ENCODE measurements at regions not wholly inside any gene's neighbourhood (a gene's known extent, or its start where the extent isn't known, plus 50 kb on each side); places are given as distances from the start of the nearest gene placed in this dataset.

DNA sequence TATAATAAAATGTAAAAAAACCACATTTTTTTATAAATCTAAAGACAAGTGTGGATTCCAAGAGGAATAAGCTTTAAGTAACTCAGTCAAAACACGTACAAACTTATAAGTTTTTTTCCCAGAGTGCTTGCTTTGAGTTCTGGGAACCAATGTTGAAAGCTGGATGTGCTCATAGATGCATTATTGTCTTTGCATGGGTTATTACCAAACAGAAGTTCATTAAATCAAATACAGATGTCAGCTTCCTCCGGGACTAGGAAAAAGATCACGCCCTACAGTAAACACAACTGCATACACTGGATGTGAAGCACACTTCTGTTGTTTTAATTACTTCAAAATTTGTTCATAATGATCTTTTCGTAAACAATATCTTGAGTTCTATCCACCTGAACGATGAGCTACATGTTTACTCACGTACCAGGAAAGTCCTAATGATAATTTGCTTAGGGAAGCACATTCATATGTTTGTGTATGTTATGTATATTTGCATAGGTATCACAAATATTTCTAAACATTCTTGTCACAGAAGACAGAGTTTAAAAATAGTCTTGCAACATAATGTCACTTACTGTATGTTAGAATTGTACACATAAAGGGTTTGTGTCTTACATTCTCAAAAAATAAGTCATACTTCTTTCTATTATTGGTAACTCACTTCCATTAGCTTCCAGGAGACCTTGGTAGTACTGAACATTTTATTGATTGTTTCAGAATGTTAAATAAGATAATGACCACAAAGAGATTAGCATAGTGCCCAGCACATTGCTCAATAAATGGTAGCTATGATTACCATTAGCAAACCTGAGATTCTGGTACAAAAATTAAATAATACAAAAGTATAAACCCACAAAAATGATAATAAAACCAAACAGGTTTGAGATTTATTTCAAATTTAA, 427.4 kb downstream of the CETN3 start:
- no peaks in the 10 kb centered on the region for H3K36me3 ChIP-seq (replicated peaks in 1 of 2; ENCODE audit: control insufficient read depth in 2 of 2, insufficient read depth in 2 of 2, low read length in 2 of 2)
- H3K4me3 ChIP-seq (ENCODE audit: low read length in 2 of 2), result no peak overlapping the region

DNA sequence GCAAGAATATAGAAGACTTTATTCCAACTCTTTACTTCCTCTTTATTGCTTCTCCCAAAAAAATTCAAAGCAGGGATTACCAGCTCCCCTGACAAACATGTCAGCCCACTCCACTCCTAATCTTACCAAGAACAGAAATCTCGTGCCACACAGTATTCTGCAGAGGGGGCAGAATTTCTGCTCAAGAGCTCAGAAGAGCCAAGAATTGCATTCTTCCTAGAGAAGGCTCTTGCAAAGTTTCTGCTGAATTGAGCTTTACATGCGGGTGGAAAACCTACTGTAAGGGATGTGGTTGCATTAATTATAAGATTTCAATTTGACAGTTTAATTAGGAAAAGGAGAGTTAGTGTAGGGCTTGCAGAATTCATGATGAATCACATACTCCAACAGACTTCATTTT, 428.5 kb downstream of the CETN3 start:
- WGBS, 2 donors (ENCODE audit: extremely low coverage in 2 of 2, insufficient read length in 2 of 2, insufficient replicate concordance in 1 of 2), result no CpG with 5 or more reads among the region's 2 CpGs
- Histone ChIP-seq H2AK5ac (ENCODE audit: low read depth, low read length) (no peak overlapping the region), H2BK120ac (ENCODE audit: low read depth, low read length) (no peak overlapping the region), H3K79me1 (ENCODE audit: low read depth, low read length) (no peaks in the 10 kb centered on the region), H3K4me1 (ENCODE audit: control insufficient read depth in 2 of 2, insufficient read depth in 1 of 2, low read depth in 1 of 2, low read length in 2 of 2) (no peaks in the 10 kb centered on the region), H2BK15ac (ENCODE audit: low read length) (no peak overlapping the region), H3K23ac (ENCODE audit: low read depth, low read length, poor library complexity) (no peak overlapping the region), H3K4me2 (ENCODE audit: insufficient read depth, low read length, poor library complexity, severe bottlenecking) (no peak overlapping the region), H3K9me3 (replicated peaks in 1 of 2; ENCODE audit: control insufficient read depth in 2 of 2, insufficient read depth in 1 of 2, low read depth in 1 of 2, low read length in 2 of 2) (no peaks in the 10 kb centered on the region), H3K4me3 (ENCODE audit: low read length in 2 of 2) (no peak overlapping the region), H4K8ac (ENCODE audit: low read depth, low read length) (no peak overlapping the region), H3K4ac (ENCODE audit: low read length) (no peak overlapping the region), H3K27ac (replicated peaks; ENCODE audit: low read length) (no peak overlapping the region), H3K14ac (ENCODE audit: low read length) (no peak overlapping the region), H3K18ac (ENCODE audit: low read length) (no peak overlapping the region), H2AFZ (ENCODE audit: low read length) (no peak overlapping the region), H2BK12ac (ENCODE audit: low read length) (no peak overlapping the region), H3K36me3 (replicated peaks in 1 of 2; ENCODE audit: control insufficient read depth in 2 of 2, insufficient read depth in 2 of 2, low read length in 2 of 2) (no peaks in the 10 kb centered on the region), H3K9ac (ENCODE audit: low read depth, low read length, poor library complexity) (no peak overlapping the region), H4K91ac (ENCODE audit: low read depth, low read length, poor library complexity) (no peak overlapping the region), H3K27me3 (ENCODE audit: control insufficient read depth in 3 of 3, insufficient read depth in 3 of 3, low read depth in 1 of 3, low read length in 3 of 3) (no peaks in the 10 kb centered on the region), H2BK5ac (ENCODE audit: low read length) (no peak overlapping the region)
- no peak for DNase-seq (ENCODE audit: low spot score)

More for the DNA sequence above, 427.4 kb downstream of the CETN3 start:
- no peaks in the 10 kb centered on the region for H3K4me1 ChIP-seq (ENCODE audit: control insufficient read depth in 2 of 2, insufficient read depth in 1 of 2, low read depth in 1 of 2, low read length in 2 of 2)
- no peak overlapping the region for H4K91ac ChIP-seq (ENCODE audit: low read depth, low read length, poor library complexity)
- H3K18ac ChIP-seq (ENCODE audit: low read length), result no peak overlapping the region
- no peaks in the 10 kb centered on the region for H3K9me3 ChIP-seq (replicated peaks in 1 of 2; ENCODE audit: control insufficient read depth in 2 of 2, insufficient read depth in 1 of 2, low read depth in 1 of 2, low read length in 2 of 2)
- no peak overlapping the region for H2BK15ac ChIP-seq (ENCODE audit: low read length)
- no peak overlapping the region for H2AK5ac ChIP-seq (ENCODE audit: low read depth, low read length)
- no peaks in the 10 kb centered on the region for H3K27me3 ChIP-seq (ENCODE audit: control insufficient read depth in 3 of 3, insufficient read depth in 3 of 3, low read depth in 1 of 3, low read length in 3 of 3)
- H2AFZ ChIP-seq (ENCODE audit: low read length), result no peak overlapping the region
- H2BK5ac ChIP-seq (ENCODE audit: low read length), result no peak overlapping the region
- no peak overlapping the region for H2BK12ac ChIP-seq (ENCODE audit: low read length)
- H3K79me1 ChIP-seq (ENCODE audit: low read depth, low read length), result no peaks in the 10 kb centered on the region
- no peak overlapping the region for H3K23ac ChIP-seq (ENCODE audit: low read depth, low read length, poor library complexity)
- H3K4me2 ChIP-seq (ENCODE audit: insufficient read depth, low read length, poor library complexity, severe bottlenecking), result no peak overlapping the region
- DNase-seq (ENCODE audit: low spot score), result no peak
- H2BK120ac ChIP-seq (ENCODE audit: low read depth, low read length), result no peak overlapping the region
- WGBS, 2 donors (ENCODE audit: extremely low coverage in 2 of 2, insufficient read length in 2 of 2, insufficient replicate concordance in 1 of 2), result no CpG with 5 or more reads among the region's 6 CpGs
- no peak overlapping the region for H3K14ac ChIP-seq (ENCODE audit: low read length)
- H3K9ac ChIP-seq (ENCODE audit: low read depth, low read length, poor library complexity), result no peak overlapping the region
- H4K8ac ChIP-seq (ENCODE audit: low read depth, low read length), result no peak overlapping the region
- H3K27ac ChIP-seq (replicated peaks; ENCODE audit: low read length), result no peak overlapping the region
- no peak overlapping the region for H3K4ac ChIP-seq (ENCODE audit: low read length)

DNA sequence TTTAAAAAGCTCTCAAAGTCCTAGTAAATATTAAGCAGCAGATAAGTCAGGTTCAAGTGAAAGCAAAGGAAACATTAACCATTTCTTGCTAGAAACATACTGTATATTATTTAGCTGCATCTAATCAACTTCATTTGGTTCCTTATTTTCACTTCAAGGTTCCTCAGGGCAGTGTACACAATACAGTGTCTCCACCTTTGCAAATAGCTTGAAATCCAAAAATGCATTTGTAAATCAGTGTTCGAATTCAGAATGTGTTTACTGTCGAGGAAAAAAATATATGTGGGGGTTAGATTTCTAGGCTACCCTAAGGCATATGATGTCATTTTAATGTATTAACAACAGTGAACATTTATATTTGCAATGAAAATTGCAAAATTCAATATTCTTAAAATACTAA, 436.0 kb downstream of the CETN3 start:
- no peaks in the 10 kb centered on the region for H3K36me3 ChIP-seq (replicated peaks in 1 of 2; ENCODE audit: control insufficient read depth in 2 of 2, insufficient read depth in 2 of 2, low read length in 2 of 2)
- no peak overlapping the region for H3K4me3 ChIP-seq (ENCODE audit: low read length in 2 of 2)
- H2BK120ac ChIP-seq (ENCODE audit: low read depth, low read length), result no peak overlapping the region
- H3K4ac ChIP-seq (ENCODE audit: low read length), result no peak overlapping the region
- no peak overlapping the region for H2AK5ac ChIP-seq (ENCODE audit: low read depth, low read length)
- no CpG with 5 or more reads among the region's 2 CpGs for WGBS, 2 donors (ENCODE audit: extremely low coverage in 2 of 2, insufficient read length in 2 of 2, insufficient replicate concordance in 1 of 2)
- H3K4me1 ChIP-seq (ENCODE audit: control insufficient read depth in 2 of 2, insufficient read depth in 1 of 2, low read depth in 1 of 2, low read length in 2 of 2), result peaks cover 0 to 1% of the 10 kb centered on the region in 2 donors
- no peak overlapping the region for H2BK12ac ChIP-seq (ENCODE audit: low read length)
- no peaks in the 10 kb centered on the region for H3K27me3 ChIP-seq (ENCODE audit: control insufficient read depth in 3 of 3, insufficient read depth in 3 of 3, low read depth in 1 of 3, low read length in 3 of 3)
- no peak overlapping the region for H2BK5ac ChIP-seq (ENCODE audit: low read length)
- H2AFZ ChIP-seq (ENCODE audit: low read length), result peak overlapping the region; percentile 35
- H4K91ac ChIP-seq (ENCODE audit: low read depth, low read length, poor library complexity), result no peak overlapping the region
- no peak overlapping the region for H4K8ac ChIP-seq (ENCODE audit: low read depth, low read length)
- no peak overlapping the region for H2BK15ac ChIP-seq (ENCODE audit: low read length)
- no peak overlapping the region for H3K9ac ChIP-seq (ENCODE audit: low read depth, low read length, poor library complexity)
- H3K79me1 ChIP-seq (ENCODE audit: low read depth, low read length), result no peaks in the 10 kb centered on the region
- no peak overlapping the region for H3K18ac ChIP-seq (ENCODE audit: low read length)
- H3K27ac ChIP-seq (replicated peaks; ENCODE audit: low read length), result no peak overlapping the region
- no peak overlapping the region for H3K14ac ChIP-seq (ENCODE audit: low read length)
- H3K23ac ChIP-seq (ENCODE audit: low read depth, low read length, poor library complexity), result no peak overlapping the region
- DNase-seq (ENCODE audit: low spot score), result no peak
- H3K9me3 ChIP-seq (replicated peaks in 1 of 2; ENCODE audit: control insufficient read depth in 2 of 2, insufficient read depth in 1 of 2, low read depth in 1 of 2, low read length in 2 of 2), result no peaks in the 10 kb centered on the region
- no peak overlapping the region for H3K4me2 ChIP-seq (ENCODE audit: insufficient read depth, low read length, poor library complexity, severe bottlenecking)

DNA sequence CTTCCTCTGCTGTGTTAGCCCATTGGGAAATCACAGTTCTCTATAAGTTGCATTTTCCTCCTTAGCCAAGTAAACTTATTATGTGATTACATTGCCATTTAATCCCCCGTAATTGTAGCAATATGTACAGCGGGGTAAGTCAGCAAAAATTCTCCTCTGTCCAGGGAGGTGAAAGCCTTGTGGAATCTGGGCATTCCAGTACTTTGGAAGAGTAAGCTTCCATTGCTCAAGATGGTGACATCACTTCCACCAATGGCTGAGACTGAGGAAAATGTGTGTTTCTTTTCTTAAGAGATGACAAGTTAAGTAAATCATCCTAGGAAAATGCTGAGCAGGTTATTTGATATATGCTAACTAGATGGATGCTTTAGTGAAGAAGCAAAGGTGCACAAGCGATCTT, 436.7 kb downstream of the CETN3 start:
- Histone ChIP-seq H3K9ac (ENCODE audit: low read depth, low read length, poor library complexity) (no peak overlapping the region), H3K4me2 (ENCODE audit: insufficient read depth, low read length, poor library complexity, severe bottlenecking) (no peak overlapping the region), H3K27ac (replicated peaks; ENCODE audit: low read length) (no peak overlapping the region), H2BK120ac (ENCODE audit: low read depth, low read length) (no peak overlapping the region), H3K18ac (ENCODE audit: low read length) (no peak overlapping the region), H2BK5ac (ENCODE audit: low read length) (no peak overlapping the region), H3K27me3 (ENCODE audit: control insufficient read depth in 3 of 3, insufficient read depth in 3 of 3, low read depth in 1 of 3, low read length in 3 of 3) (no peaks in the 10 kb centered on the region), H3K23ac (ENCODE audit: low read depth, low read length, poor library complexity) (no peak overlapping the region), H3K4ac (ENCODE audit: low read length) (no peak overlapping the region), H3K14ac (ENCODE audit: low read length) (no peak overlapping the region), H3K9me3 (replicated peaks in 1 of 2; ENCODE audit: control insufficient read depth in 2 of 2, insufficient read depth in 1 of 2, low read depth in 1 of 2, low read length in 2 of 2) (no peaks in the 10 kb centered on the region), H2AK5ac (ENCODE audit: low read depth, low read length) (no peak overlapping the region), H2AFZ (ENCODE audit: low read length) (peak overlapping the region; percentile 35), H3K4me3 (ENCODE audit: low read length in 2 of 2) (no peak overlapping the region), H3K4me1 (ENCODE audit: control insufficient read depth in 2 of 2, insufficient read depth in 1 of 2, low read depth in 1 of 2, low read length in 2 of 2) (peaks cover 0 to 1% of the 10 kb centered on the region in 2 donors), H4K91ac (ENCODE audit: low read depth, low read length, poor library complexity) (no peak overlapping the region), H3K36me3 (replicated peaks in 1 of 2; ENCODE audit: control insufficient read depth in 2 of 2, insufficient read depth in 2 of 2, low read length in 2 of 2) (no peaks in the 10 kb centered on the region), H4K8ac (ENCODE audit: low read depth, low read length) (no peak overlapping the region), H2BK15ac (ENCODE audit: low read length) (no peak overlapping the region), H2BK12ac (ENCODE audit: low read length) (no peak overlapping the region), H3K79me1 (ENCODE audit: low read depth, low read length) (no peaks in the 10 kb centered on the region)
- no peak for DNase-seq (ENCODE audit: low spot score)
- no CpG with 5 or more reads among the region's 3 CpGs for WGBS, 2 donors (ENCODE audit: extremely low coverage in 2 of 2, insufficient read length in 2 of 2, insufficient replicate concordance in 1 of 2)

Data from neuronal stem cell (in vitro differentiated cells).